SK-N-MC (cell line): ENCODE measurements at regions not wholly inside any gene's neighbourhood (a gene's known extent, or its start where the extent isn't known, plus 50 kb on each side); places are given as distances from the start of the nearest gene placed in this dataset.

Experiments used
- EZH2 ChIP-seq: fragments of 200-600 bp; sonication (generic); IDR thresholded peaks from one replicate; pipeline ENCODE4 v1.6.1; 2017; ENCODE audit warnings: antibody characterized with exemption
- FOXP2 ChIP-seq: optimal IDR thresholded peaks from 2 replicates; pipeline ENCODE3; 2011; ENCODE audit warnings: mild to moderate bottlenecking, moderate library complexity; ENCODE audit not compliant: insufficient read depth; ENCODE audit errors: extremely low read length, control extremely low read depth
- POLR2AphosphoS5 ChIP-seq: IDR thresholded peaks from 2 replicates; pipeline ENCODE4 v1.6.1; 2012; ENCODE audit warnings: mild to moderate bottlenecking, low read depth, low read length, borderline replicate concordance

- TF ChIP-seq EZH2, result no peak
- TF ChIP-seq POLR2AphosphoS5, result no peak
- no peak for TF ChIP-seq FOXP2
Measured at GRCh38 chr2:136373841-136374240, 255.9 kb upstream of the CXCR4 start.
